Activated naive CD8-positive, alpha-beta T cell treated with anti-CD3 and anti-CD28 coated beads, Interleukin-2, amount 10 ng/mL, durations not matched to agents 7 days and 5 days (primary cell): ENCODE measurements at regions not wholly inside any gene's neighbourhood (a gene's known extent, or its start where the extent isn't known, plus 50 kb on each side); places are given as distances from the start of the nearest gene placed in this dataset.
"Not testable (repeated sequence)": the region's sequence is repeated elsewhere in the genome, so short reads cannot be mapped to it uniquely, and the experiment has no call there.

ENCODE experiments used
- ATAC-seq: fragments of 150-1000 bp; cut with Tn5 transposase; one replicate; pipeline ENCODE4 v1.10.0; 2021; ENCODE audit warnings: low read depth, moderate library complexity
- POLR2A ChIA-PET: fragments of 350-600 bp; sonication (Branson Sonifier 250); formaldehyde crosslinking; loops from one replicate; lab custom pipeline; 2021; ENCODE audit warnings: antibody characterized with exemption; lab: Charles Lee
- DNase-seq: peaks from one replicate; pipeline ENCODE4 v3.0.0; 2021
- H3K27ac Mint-ChIP-seq: one replicate; pipeline ENCODE4 v1.8.0; 2022; ENCODE audit warnings: mild to moderate bottlenecking, mixed read lengths
- H3K27me3 Mint-ChIP-seq: one replicate; pipeline ENCODE4 v1.8.0; 2022; ENCODE audit warnings: mild to moderate bottlenecking, moderate library complexity, mixed read lengths
- H3K36me3 Mint-ChIP-seq: one replicate; pipeline ENCODE4 v1.8.0; 2021; ENCODE audit warnings: mild to moderate bottlenecking, mixed read lengths
- H3K4me1 Mint-ChIP-seq: one replicate; pipeline ENCODE4 v1.8.0; 2021; ENCODE audit warnings: mixed read lengths
- H3K4me3 Mint-ChIP-seq: one replicate; pipeline ENCODE4 v1.8.0; 2022; ENCODE audit warnings: mild to moderate bottlenecking, moderate library complexity, mixed read lengths
- H3K9me3 Mint-ChIP-seq: one replicate; pipeline ENCODE4 v1.8.0; 2021; ENCODE audit warnings: mixed read lengths

DNA sequence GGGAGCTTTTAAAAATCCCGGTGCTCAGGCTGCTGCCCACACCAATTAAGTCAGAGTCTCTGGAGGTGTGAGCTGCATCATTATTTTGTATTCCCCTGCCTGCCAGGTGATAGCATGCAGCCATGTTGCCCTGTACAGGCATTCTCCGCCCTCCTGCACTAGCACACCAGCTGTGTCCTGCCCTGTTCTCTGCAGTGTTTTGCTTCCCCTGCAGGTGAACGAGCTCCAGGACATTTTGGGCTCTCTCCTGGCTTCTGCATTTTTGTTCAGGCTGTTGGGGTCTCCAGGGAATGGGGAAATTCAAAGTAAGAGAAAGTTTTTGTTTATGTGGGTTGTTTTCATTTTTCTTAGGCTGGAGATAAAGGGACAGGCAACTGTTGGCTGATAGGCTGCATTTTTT is 271.0 kb upstream of the COBL start:
- Mint-ChIP-seq H3K36me3 (no peaks in the 10 kb centered on the region), H3K4me1 (no peaks in the 10 kb centered on the region), H3K27me3 (peaks cover 2% of the 10 kb centered on the region), H3K27ac (no peak overlapping the region), H3K4me3 (no peak overlapping the region), H3K9me3 (no peaks in the 10 kb centered on the region)
- no peak for DNase-seq
- no peak for ATAC-seq
- POLR2A ChIA-PET = no interaction called here

DNA sequence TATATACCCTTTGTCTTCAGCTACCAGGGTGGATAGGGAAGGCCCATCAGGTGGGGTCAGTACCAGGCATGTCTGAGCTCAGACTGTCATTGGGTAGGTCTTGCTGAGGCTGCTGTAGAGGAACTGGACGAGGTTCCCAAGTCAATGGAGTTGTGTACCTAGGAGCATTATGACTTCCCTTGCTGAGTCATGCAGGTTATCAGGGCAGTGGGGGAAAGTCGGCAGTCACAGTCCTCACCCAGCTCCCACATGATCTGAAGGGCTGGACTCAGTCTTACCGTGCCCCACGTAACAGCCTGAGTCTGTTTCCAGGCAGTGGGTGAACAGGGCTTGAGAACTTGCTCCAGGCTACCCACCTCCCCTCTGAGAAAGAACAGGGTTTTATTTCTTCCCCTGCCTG is 260.8 kb upstream of the COBL start:
- no peak overlapping the region for H3K4me3 Mint-ChIP-seq
- DNase-seq (no peak), ATAC-seq (no peak)
- H3K27ac Mint-ChIP-seq = no peak overlapping the region
- no peaks in the 10 kb centered on the region for H3K4me1 Mint-ChIP-seq
- H3K9me3 Mint-ChIP-seq = peaks cover 8% of the 10 kb centered on the region
- H3K27me3 Mint-ChIP-seq = no peaks in the 10 kb centered on the region
- H3K36me3 Mint-ChIP-seq = no peaks in the 10 kb centered on the region
- POLR2A ChIA-PET = no interaction called here

DNA sequence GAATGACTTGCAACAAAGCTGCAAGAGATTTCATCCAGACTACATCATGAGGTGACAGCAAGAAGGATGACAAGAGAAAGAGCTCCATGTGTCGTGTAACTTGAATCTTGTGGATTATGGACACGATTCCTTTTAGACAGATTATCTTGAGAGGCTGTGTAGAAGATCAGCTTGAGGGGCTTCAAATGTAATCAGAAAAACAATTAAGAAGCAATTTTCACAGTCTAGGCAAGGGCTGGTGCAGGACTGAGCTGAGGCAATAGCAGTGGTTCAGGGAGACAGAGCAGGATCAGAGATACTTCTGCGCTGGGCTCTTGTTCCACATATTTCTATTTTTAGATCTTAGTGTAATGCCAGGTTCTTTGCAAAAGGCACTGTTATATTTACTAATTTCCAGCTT is 253.0 kb upstream of the COBL start:
- no peak overlapping the region for H3K27ac Mint-ChIP-seq
- DNase-seq (no peak), ATAC-seq (no peak)
- peaks cover 7% of the 10 kb centered on the region for H3K9me3 Mint-ChIP-seq
- H3K27me3 Mint-ChIP-seq = no peaks in the 10 kb centered on the region
- no peaks in the 10 kb centered on the region for H3K36me3 Mint-ChIP-seq
- POLR2A ChIA-PET = no interaction called here
- no peak overlapping the region for H3K4me3 Mint-ChIP-seq
- no peaks in the 10 kb centered on the region for H3K4me1 Mint-ChIP-seq

DNA sequence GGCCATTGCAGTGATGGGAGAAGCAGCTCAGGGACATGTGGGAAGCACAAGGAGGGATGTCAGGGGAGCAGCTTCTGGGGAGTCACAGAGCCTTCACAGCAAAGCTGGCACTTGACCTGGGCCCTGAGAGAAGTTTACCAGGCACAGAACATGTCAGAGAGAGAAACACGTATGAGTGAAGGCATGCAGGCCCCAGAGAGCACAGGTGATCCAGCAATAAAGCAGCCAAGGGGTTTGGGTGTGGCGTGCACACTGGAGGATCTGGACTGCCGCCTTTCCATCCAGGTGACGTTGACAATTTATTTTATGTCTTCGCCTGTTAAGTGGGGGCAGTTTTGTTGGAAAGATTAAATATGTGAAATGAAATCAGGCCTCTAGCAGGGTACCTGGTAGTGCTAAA is 252.6 kb upstream of the COBL start:
- H3K9me3 Mint-ChIP-seq = peaks cover 7% of the 10 kb centered on the region
- H3K27ac Mint-ChIP-seq = no peak overlapping the region
- no peak overlapping the region for H3K4me3 Mint-ChIP-seq
- H3K36me3 Mint-ChIP-seq = no peaks in the 10 kb centered on the region
- no peak for ATAC-seq
- H3K4me1 Mint-ChIP-seq = no peaks in the 10 kb centered on the region
- no peaks in the 10 kb centered on the region for H3K27me3 Mint-ChIP-seq
- POLR2A ChIA-PET = no interaction called here
- no peak for DNase-seq

DNA sequence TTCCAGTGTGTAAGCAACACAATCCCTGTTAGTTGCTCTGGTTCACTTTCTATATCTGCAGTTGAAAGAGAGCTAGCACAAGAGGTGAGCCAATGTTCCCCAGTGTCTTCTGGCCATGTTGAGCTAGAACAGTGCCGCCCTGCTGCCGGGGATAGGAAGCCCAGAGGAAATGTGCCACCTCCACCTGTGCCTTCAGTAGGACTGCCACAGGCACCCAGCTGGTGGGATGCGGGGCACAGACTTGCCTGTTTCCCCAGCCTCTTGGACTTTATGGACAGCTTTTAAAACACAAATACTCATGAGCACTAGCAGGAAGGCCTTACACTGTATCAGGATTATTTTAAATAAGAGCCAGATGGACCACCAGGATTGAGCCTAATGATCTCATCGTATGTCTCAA is 234.5 kb upstream of the COBL start:
- DNase-seq (no peak), ATAC-seq (no peak)
- Mint-ChIP-seq H3K27me3 (no peaks in the 10 kb centered on the region), H3K36me3 (no peaks in the 10 kb centered on the region), H3K4me3 (no peak overlapping the region), H3K27ac (no peak overlapping the region), H3K4me1 (no peaks in the 10 kb centered on the region), H3K9me3 (peaks cover 22% of the 10 kb centered on the region)
- POLR2A ChIA-PET = no interaction called here

DNA sequence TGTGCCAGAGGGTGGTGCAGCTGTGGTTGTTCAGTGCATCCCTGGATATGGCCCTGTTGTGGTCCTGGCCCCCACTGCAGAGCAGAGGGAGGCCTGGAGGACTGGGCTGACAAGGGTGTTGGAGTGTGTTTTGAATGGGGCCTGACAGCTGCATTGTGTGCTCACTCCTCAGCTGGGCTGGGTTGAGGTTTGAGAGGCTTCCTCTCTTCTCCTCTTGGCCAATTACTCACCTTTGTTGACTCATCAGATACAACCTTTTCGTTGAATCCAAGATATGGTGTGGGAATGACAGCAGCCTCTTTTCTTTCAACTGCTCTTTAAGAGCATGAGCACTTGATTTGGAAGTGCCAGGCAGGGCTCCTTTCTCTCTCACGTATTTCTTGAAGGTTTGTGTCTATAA is 228.5 kb upstream of the COBL start:
- no peak for DNase-seq
- Mint-ChIP-seq H3K36me3 (no peaks in the 10 kb centered on the region), H3K4me1 (no peaks in the 10 kb centered on the region), H3K27me3 (no peaks in the 10 kb centered on the region), H3K4me3 (no peak overlapping the region), H3K9me3 (peaks cover 6% of the 10 kb centered on the region), H3K27ac (no peak overlapping the region)
- ATAC-seq = no peak
- POLR2A ChIA-PET = no interaction called here

DNA sequence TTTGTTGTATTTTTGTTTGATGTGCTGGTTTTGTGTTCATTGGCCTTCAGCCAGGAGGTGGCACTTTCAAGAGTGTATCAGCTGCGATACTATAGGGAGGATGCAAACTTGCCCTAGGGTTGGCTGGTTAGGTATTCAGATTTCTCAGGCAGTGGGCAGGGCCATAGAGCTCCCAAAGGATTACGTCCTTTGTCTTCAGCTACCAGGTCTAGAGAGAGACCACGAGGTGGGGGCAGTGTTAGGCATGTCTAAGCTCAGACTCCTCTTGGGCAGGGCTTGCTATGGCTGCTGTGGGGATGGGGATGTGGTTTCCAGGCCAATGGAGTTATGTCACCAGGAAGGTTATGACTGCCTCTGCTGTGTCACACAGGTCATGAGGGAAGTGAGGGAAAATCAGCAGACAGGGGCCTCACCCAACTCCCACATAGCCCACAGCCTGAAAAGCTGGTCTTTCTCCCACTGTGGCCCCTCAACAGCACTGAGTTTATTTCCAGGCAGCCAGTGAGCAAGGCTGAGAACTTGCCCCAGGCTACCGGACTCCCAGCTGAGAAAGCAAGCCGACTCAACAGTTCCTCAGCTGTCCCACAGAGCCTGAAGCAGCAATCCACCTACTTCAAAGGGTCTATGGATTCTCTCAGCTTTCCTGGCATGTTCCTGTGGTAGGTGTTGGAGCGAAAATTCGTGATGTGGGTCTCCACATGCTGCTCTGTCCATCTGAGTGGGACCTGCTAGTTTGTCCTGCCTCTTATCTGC is 227.4 kb upstream of the COBL start:
- Mint-ChIP-seq H3K36me3 (no peaks in the 10 kb centered on the region), H3K4me1 (no peaks in the 10 kb centered on the region), H3K27ac (no peak overlapping the region), H3K27me3 (no peaks in the 10 kb centered on the region), H3K4me3 (no peak overlapping the region), H3K9me3 (peaks cover 2% of the 10 kb centered on the region)
- no peak for DNase-seq
- POLR2A ChIA-PET = no interaction called here
- ATAC-seq = no peak

DNA sequence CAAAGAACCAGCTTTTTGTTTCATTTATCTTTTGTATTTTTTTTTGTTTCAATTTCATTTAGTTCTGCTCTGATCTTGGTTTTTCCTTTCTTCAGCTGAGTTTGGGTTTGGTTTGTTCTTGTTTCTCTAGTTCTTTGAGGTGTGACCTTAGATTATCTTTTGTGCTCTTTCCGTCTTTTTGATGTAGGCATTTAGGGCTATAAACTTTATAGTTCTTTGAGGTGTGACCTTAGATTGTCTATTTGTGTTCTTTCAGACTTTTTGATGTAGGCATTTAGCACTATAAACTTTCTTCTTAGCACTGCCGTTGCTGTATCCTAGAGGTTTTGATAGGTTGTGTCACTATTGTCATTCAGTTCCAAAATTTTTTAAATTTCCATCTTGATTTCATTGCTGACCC is 224.3 kb upstream of the COBL start:
- H3K4me3 Mint-ChIP-seq, H3K9me3 Mint-ChIP-seq, ATAC-seq, H3K27me3 Mint-ChIP-seq, H3K4me1 Mint-ChIP-seq, H3K36me3 Mint-ChIP-seq, H3K27ac Mint-ChIP-seq, POLR2A ChIA-PET, DNase-seq: not testable (repeated sequence)

DNA sequence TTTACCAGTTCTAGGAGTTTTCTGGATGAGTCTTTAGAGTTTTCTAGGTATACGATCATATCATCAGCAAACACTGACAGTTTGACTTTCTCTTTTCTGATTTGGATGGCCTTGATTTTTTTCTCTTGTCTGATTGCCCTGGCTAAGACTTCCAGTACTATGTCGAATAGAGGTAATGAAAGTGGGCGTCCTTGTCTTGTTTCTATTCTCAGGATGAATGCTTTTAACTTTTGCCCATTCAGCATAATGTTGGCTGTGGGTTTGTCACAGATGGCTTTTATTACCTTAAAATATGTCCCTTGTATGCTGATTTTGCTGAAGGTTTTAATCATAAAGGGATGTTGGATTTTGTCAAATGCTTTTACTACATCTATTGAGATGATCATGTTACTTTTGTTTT is 223.2 kb upstream of the COBL start:
- Mint-ChIP-seq H3K27ac (no peak overlapping the region), H3K36me3 (no peaks in the 10 kb centered on the region), H3K9me3 (peaks cover 2% of the 10 kb centered on the region), H3K4me1 (no peaks in the 10 kb centered on the region), H3K4me3 (no peak overlapping the region), H3K27me3 (no peaks in the 10 kb centered on the region)
- no peak for ATAC-seq
- POLR2A ChIA-PET = interaction anchor here (0.7 kb wide), 1 partner anchor 17 kb away, joined by 5 read pairs; no protein-coding TSS in a partner anchor
- DNase-seq = no peak

DNA sequence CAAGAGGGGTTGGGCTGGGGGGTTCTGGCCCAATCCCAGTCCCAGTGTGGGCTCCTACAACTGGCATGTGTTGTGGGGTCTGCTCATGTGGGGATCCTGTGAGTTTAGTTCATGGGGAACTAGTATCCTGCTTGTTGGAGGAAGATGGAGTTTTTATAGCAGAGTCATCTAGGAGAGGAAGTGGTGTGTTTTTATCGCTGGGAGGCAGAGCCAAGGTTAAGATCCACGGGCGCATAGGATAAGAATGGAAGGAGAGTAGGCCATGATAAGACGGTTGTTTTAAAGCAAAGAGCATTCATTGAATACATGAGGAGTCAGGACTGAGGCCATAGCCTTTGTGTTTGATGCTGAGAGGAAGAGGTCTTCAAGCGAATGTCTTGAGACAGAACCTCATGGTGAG is 211.6 kb upstream of the COBL start:
- H3K27me3 Mint-ChIP-seq = peaks cover 3% of the 10 kb centered on the region
- POLR2A ChIA-PET = no interaction called here
- H3K4me1 Mint-ChIP-seq = no peaks in the 10 kb centered on the region
- H3K4me3 Mint-ChIP-seq = no peak overlapping the region
- H3K27ac Mint-ChIP-seq = no peak overlapping the region
- no peaks in the 10 kb centered on the region for H3K36me3 Mint-ChIP-seq
- ATAC-seq (no peak), DNase-seq (no peak)
- no peaks in the 10 kb centered on the region for H3K9me3 Mint-ChIP-seq

DNA sequence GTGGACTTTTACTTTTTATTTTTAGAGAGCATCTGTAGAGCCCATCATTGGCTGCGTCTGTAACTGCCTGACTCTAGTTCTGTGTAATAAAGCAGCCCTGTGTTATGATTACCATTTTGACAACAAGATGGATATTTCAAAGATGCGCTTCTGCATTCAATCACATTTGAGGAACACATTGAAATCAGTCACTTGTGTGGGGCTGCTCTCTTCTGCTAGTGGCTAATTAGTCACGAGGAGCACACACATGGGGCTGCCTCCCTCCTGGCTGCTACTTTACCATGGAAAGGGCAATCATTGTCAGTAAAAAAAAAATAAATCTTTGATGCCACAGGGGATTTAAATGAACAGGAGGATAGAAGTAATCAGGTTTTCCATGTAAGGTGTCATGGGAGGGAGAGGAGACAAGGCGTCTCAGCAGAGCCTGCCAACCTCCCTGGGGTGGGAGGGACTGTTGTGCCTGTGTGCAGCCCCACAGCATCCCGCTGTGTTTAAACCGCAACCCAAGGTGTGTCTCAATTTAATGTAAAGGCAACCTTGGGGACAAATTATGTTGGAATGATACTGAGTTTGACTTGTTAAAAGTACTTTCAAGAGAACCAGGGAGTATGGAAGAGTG is 205.2 kb upstream of the COBL start:
- Mint-ChIP-seq H3K4me3 (no peak overlapping the region), H3K27me3 (no peaks in the 10 kb centered on the region), H3K9me3 (no peaks in the 10 kb centered on the region), H3K4me1 (no peaks in the 10 kb centered on the region), H3K27ac (no peak overlapping the region), H3K36me3 (no peaks in the 10 kb centered on the region)
- POLR2A ChIA-PET = no interaction called here
- DNase-seq = no peak
- no peak for ATAC-seq

DNA sequence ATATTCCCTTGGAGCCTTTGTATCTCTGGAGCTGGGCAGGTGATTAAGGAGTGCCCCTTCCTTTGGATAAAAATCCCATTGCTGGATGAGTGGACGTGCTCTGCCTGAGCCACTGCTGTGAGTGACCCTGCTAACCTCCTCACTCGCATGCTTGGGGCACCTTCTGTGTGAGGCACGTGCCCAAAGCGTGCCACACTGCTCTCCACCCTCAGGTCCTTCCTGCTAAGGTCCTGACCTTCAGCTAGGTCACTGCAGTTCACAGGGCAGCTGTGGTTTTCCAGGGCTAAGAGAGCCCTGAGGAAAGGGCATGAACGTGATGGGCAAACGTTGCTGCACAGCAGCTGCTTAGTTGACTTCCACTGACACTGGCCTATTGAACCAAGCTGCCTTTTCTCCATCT is 204.4 kb upstream of the COBL start:
- DNase-seq = no peak
- H3K36me3 Mint-ChIP-seq = no peaks in the 10 kb centered on the region
- no peaks in the 10 kb centered on the region for H3K27me3 Mint-ChIP-seq
- H3K9me3 Mint-ChIP-seq = no peaks in the 10 kb centered on the region
- POLR2A ChIA-PET = no interaction called here
- no peaks in the 10 kb centered on the region for H3K4me1 Mint-ChIP-seq
- H3K4me3 Mint-ChIP-seq = no peak overlapping the region
- no peak for ATAC-seq
- no peak overlapping the region for H3K27ac Mint-ChIP-seq

DNA sequence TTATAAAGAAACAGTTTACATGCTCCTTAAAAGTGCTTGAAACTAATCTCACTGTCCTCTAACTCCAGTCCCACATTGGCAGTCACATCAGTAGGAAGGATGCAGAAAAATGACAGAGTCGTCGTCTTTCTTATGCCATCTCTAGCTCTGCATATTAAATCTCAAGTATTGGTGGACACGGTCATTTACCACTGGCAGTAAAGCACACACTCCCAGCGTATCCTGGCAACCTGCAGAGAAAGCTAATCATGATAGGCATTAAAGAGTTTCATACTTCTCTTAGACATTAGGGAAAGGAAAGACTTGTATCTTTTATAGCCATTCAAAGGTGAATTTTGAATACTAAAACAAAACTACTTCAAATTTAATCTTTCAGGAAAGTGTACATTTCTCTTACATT is 202.0 kb upstream of the COBL start:
- POLR2A ChIA-PET = no interaction called here
- no peak for ATAC-seq
- Mint-ChIP-seq H3K27me3 (no peaks in the 10 kb centered on the region), H3K4me1 (no peaks in the 10 kb centered on the region), H3K4me3 (no peak overlapping the region), H3K27ac (no peak overlapping the region), H3K36me3 (no peaks in the 10 kb centered on the region), H3K9me3 (no peaks in the 10 kb centered on the region)
- DNase-seq = no peak

DNA sequence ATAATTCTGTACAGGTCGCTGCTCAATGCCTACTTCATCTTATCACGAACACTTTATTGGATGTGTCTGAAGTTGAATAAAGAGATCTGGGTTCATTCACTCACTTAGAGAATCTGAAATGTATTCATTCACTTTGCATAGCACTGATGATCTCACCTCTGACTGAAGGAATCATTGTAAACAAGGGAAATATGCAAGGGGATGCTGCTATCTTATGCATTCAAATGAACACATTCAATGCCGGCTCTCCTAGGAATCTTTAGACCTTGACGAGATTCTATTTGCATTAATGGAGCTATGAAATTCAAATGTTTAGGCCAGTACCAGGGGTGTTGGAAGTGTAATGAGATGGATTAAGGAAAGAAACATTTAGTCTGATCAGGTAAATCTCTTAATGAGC is 200.6 kb upstream of the COBL start:
- Mint-ChIP-seq H3K36me3 (no peaks in the 10 kb centered on the region), H3K4me3 (no peak overlapping the region), H3K9me3 (no peaks in the 10 kb centered on the region), H3K27me3 (no peaks in the 10 kb centered on the region), H3K27ac (no peak overlapping the region), H3K4me1 (no peaks in the 10 kb centered on the region)
- DNase-seq = no peak
- POLR2A ChIA-PET = no interaction called here
- no peak for ATAC-seq
